ENCODE measurements at regions not wholly inside any gene's neighbourhood (a gene's known extent, or its start where the extent isn't known, plus 50 kb on each side); places are given as distances from the start of the nearest gene placed in this dataset.

GRCh38 chr4:4670869-4671268, 129.0 kb upstream of the STX18 start:
- H3K4me1 ChIP-seq (ENCODE audit: control insufficient read depth, insufficient read depth, low read length) = peaks cover 21% of the 10 kb centered on the region
- no peak for DNase-seq
- no peak overlapping the region for H3K27ac ChIP-seq (ENCODE audit: low read length)
- no peak overlapping the region for H3K4me3 ChIP-seq (ENCODE audit: low read length)
- H3K36me3 ChIP-seq (ENCODE audit: control insufficient read depth, insufficient read depth, low read length) = no peaks in the 10 kb centered on the region
- no CpG with 5 or more reads among the region's 5 CpGs for WGBS (ENCODE audit: insufficient coverage, low lambda C conversion rate)
- no peaks in the 10 kb centered on the region for H3K27me3 ChIP-seq (ENCODE audit: control insufficient read depth, insufficient read depth, low read length)
- peaks cover 3% of the 10 kb centered on the region for H3K9me3 ChIP-seq (ENCODE audit: control insufficient read depth, low read depth, low read length)

DNA sequence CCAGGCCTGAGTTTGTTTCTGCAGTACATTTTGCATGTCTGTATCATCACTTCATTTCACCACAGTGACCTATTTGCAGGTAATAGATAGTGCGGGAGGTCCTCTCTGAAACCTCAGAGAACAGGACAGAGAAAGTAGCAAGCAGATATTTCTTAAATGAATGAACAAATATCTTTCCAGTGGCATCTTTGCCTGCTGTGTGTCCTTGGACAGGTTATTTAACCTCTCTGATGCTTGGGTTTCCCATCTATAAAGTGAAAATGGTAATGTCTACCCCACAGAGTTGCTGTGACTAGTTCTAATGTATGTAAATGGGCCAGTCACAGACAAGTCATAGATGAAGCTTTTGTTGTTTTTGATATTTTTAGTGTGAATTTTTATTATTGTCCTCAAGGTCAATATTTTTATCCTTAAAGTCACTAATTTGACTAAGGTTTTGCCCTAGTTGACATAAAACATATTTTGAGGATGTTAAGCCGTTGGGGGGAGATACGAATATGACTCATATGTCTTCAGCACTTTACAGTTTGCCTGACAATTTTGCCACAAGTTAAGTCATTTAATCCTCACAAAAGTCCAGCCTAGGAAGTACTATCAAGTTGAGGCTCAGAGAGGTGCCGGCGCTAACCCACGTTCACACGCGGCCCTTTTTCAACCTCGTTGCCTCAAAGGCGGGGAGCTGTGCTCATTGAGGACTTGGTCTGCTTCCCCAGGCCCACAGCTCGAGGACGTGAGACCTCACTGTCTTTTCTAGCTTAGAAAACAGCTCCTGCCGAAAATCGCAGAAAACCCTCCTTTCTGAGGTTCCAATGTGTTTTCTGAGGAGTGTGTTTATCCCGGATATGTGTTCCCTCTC, 126.7 kb upstream of the STX18 start:
- peaks cover 21% of the 10 kb centered on the region for H3K4me1 ChIP-seq (ENCODE audit: control insufficient read depth, insufficient read depth, low read length)
- no peaks in the 10 kb centered on the region for H3K36me3 ChIP-seq (ENCODE audit: control insufficient read depth, insufficient read depth, low read length)
- H3K9me3 ChIP-seq (ENCODE audit: control insufficient read depth, low read depth, low read length) = peaks cover 3% of the 10 kb centered on the region
- no peak overlapping the region for H3K27ac ChIP-seq (ENCODE audit: low read length)
- WGBS (ENCODE audit: insufficient coverage, low lambda C conversion rate) = 86% methylated on average over 1 of the region's 15 CpGs
- H3K4me3 ChIP-seq (ENCODE audit: low read length) = no peak overlapping the region
- no peak for DNase-seq
- H3K27me3 ChIP-seq (ENCODE audit: control insufficient read depth, insufficient read depth, low read length) = no peaks in the 10 kb centered on the region

DNA sequence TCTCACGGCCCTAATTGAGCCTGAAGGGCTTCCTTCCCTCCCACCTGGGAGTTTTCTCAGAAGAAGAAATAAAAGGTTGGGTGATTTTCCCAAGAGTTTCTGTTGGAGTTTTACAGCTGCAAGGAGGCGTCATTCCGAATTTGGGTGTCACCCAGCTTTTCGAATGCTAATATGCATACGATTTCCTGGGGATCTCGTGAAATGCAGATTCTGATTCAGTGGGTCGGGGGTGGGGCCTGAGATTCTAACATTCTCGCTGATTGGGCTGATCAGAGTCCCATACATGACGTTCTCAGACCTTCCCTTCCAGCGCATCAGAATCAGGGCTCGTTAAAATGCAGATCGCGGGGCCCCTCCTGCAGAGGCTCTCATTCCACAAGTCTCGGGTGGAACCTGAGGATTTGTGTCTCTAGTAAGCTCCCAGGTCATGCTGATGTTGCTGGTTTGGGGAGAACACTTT, 125.8 kb upstream of the STX18 start:
- Histone ChIP-seq H3K27me3 (ENCODE audit: control insufficient read depth, insufficient read depth, low read length) (no peaks in the 10 kb centered on the region), H3K4me1 (ENCODE audit: control insufficient read depth, insufficient read depth, low read length) (peaks cover 16% of the 10 kb centered on the region), H3K9me3 (ENCODE audit: control insufficient read depth, low read depth, low read length) (no peaks in the 10 kb centered on the region), H3K36me3 (ENCODE audit: control insufficient read depth, insufficient read depth, low read length) (no peaks in the 10 kb centered on the region), H3K4me3 (ENCODE audit: low read length) (no peak overlapping the region), H3K27ac (ENCODE audit: low read length) (no peak overlapping the region)
- 60% methylated on average over 1 of the region's 14 CpGs for WGBS (ENCODE audit: insufficient coverage, low lambda C conversion rate)
- DNase-seq = no peak

GRCh38 chr4:4666693-4667621, 125.1 kb upstream of the STX18 start:
- no peak for DNase-seq

DNA sequence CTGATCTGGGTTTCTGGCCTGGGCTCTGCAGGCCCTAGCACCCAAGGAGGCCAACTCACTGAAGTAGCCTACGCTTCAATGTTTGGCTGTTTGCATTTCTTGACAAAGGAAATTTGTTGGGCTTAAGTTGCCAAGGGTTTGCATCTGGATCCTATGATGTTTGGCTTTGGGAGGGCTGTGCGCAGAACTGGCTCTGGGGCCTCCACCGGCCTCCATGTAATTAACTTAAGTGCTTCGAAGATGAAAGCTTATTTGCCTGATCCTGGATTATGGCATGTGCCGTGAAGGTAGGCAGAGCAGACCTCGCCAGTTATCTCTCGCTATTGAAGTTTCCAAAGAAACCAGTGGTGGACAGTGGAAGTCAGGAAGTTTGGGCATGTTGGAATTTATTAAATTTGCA, 124.3 kb upstream of the STX18 start:
- H3K27me3 ChIP-seq (ENCODE audit: control insufficient read depth, insufficient read depth, low read length) = no peaks in the 10 kb centered on the region
- no peak overlapping the region for H3K27ac ChIP-seq (ENCODE audit: low read length)
- no peak for DNase-seq
- no peaks in the 10 kb centered on the region for H3K36me3 ChIP-seq (ENCODE audit: control insufficient read depth, insufficient read depth, low read length)
- WGBS (ENCODE audit: insufficient coverage, low lambda C conversion rate) = no CpG with 5 or more reads among the region's 7 CpGs
- H3K4me1 ChIP-seq (ENCODE audit: control insufficient read depth, insufficient read depth, low read length) = peaks cover 5% of the 10 kb centered on the region
- H3K9me3 ChIP-seq (ENCODE audit: control insufficient read depth, low read depth, low read length) = no peaks in the 10 kb centered on the region
- H3K4me3 ChIP-seq (ENCODE audit: low read length) = no peak overlapping the region

More at GRCh38 chr4:4666693-4667621, 125.1 kb upstream of the STX18 start:
- no peaks in the 10 kb centered on the region for H3K27me3 ChIP-seq (ENCODE audit: control insufficient read depth, insufficient read depth, low read length)
- no peaks in the 10 kb centered on the region for H3K9me3 ChIP-seq (ENCODE audit: control insufficient read depth, low read depth, low read length)
- peaks cover 9% of the 10 kb centered on the region for H3K4me1 ChIP-seq (ENCODE audit: control insufficient read depth, insufficient read depth, low read length)
- no peak overlapping the region for H3K27ac ChIP-seq (ENCODE audit: low read length)
- H3K36me3 ChIP-seq (ENCODE audit: control insufficient read depth, insufficient read depth, low read length) = no peaks in the 10 kb centered on the region
- H3K4me3 ChIP-seq (ENCODE audit: low read length) = no peak overlapping the region
- no CpG with 5 or more reads among the region's 14 CpGs for WGBS (ENCODE audit: insufficient coverage, low lambda C conversion rate)

- H3K36me3 ChIP-seq (ENCODE audit: control insufficient read depth, insufficient read depth, low read length) = no peaks in the 10 kb centered on the region
- WGBS (ENCODE audit: insufficient coverage, low lambda C conversion rate) = no CpG with 5 or more reads among the region's 5 CpGs
- no peaks in the 10 kb centered on the region for H3K9me3 ChIP-seq (ENCODE audit: control insufficient read depth, low read depth, low read length)
- no peaks in the 10 kb centered on the region for H3K27me3 ChIP-seq (ENCODE audit: control insufficient read depth, insufficient read depth, low read length)
- H3K4me3 ChIP-seq (ENCODE audit: low read length) = no peak overlapping the region
- H3K4me1 ChIP-seq (ENCODE audit: control insufficient read depth, insufficient read depth, low read length) = no peaks in the 10 kb centered on the region
- H3K27ac ChIP-seq (ENCODE audit: low read length) = no peak overlapping the region
- no peak for DNase-seq
Measured at GRCh38 chr4:4664234-4664633, 122.4 kb upstream of the STX18 start.

GRCh38 chr4:4663028-4663427, 121.2 kb upstream of the STX18 start:
- 86% methylated on average over 5 of the region's 10 CpGs for WGBS (ENCODE audit: insufficient coverage, low lambda C conversion rate)
- Histone ChIP-seq H3K27ac (ENCODE audit: low read length) (no peak overlapping the region), H3K27me3 (ENCODE audit: control insufficient read depth, insufficient read depth, low read length) (no peaks in the 10 kb centered on the region), H3K36me3 (ENCODE audit: control insufficient read depth, insufficient read depth, low read length) (no peaks in the 10 kb centered on the region), H3K9me3 (ENCODE audit: control insufficient read depth, low read depth, low read length) (no peaks in the 10 kb centered on the region), H3K4me1 (ENCODE audit: control insufficient read depth, insufficient read depth, low read length) (no peaks in the 10 kb centered on the region), H3K4me3 (ENCODE audit: low read length) (no peak overlapping the region)
- no peak for DNase-seq

DNA sequence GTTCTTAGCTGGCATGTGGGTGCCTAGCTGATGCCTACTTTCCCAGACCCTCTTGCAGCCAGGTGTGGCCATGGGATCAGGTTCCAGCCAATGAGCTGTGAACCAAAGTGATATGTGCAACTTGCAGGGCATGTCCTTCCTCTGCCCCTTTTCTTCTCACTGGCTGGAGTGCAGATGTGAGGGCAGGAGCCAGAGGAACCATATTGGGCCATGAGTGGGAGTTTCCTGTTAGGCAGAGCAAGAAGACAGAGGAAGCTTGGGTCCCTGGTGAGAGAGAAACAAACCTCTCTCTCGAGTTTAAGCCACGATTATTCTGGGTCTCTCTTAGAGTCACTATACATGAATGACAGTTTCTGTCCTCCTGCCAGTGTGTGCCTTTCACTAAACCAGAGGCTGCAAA, 120.4 kb upstream of the STX18 start:
- no peaks in the 10 kb centered on the region for H3K4me1 ChIP-seq (ENCODE audit: control insufficient read depth, insufficient read depth, low read length)
- WGBS (ENCODE audit: insufficient coverage, low lambda C conversion rate) = no CpG with 5 or more reads among the region's 2 CpGs
- H3K27me3 ChIP-seq (ENCODE audit: control insufficient read depth, insufficient read depth, low read length) = no peaks in the 10 kb centered on the region
- H3K27ac ChIP-seq (ENCODE audit: low read length) = no peak overlapping the region
- no peaks in the 10 kb centered on the region for H3K9me3 ChIP-seq (ENCODE audit: control insufficient read depth, low read depth, low read length)
- DNase-seq = no peak
- no peaks in the 10 kb centered on the region for H3K36me3 ChIP-seq (ENCODE audit: control insufficient read depth, insufficient read depth, low read length)
- H3K4me3 ChIP-seq (ENCODE audit: low read length) = no peak overlapping the region

GRCh38 chr4:4659871-4660651, 118.2 kb upstream of the STX18 start:
- Histone ChIP-seq H3K9me3 (ENCODE audit: control insufficient read depth, low read depth, low read length) (no peaks in the 10 kb centered on the region), H3K4me3 (ENCODE audit: low read length) (no peak overlapping the region), H3K27me3 (ENCODE audit: control insufficient read depth, insufficient read depth, low read length) (no peaks in the 10 kb centered on the region), H3K4me1 (ENCODE audit: control insufficient read depth, insufficient read depth, low read length) (no peaks in the 10 kb centered on the region), H3K36me3 (ENCODE audit: control insufficient read depth, insufficient read depth, low read length) (no peaks in the 10 kb centered on the region), H3K27ac (ENCODE audit: low read length) (no peak overlapping the region)
- 86% methylated on average over 4 of the region's 11 CpGs for WGBS (ENCODE audit: insufficient coverage, low lambda C conversion rate)
- no peak for DNase-seq

- Histone ChIP-seq H3K9me3 (ENCODE audit: control insufficient read depth, low read depth, low read length) (no peaks in the 10 kb centered on the region), H3K36me3 (ENCODE audit: control insufficient read depth, insufficient read depth, low read length) (no peaks in the 10 kb centered on the region), H3K27ac (ENCODE audit: low read length) (no peak overlapping the region), H3K4me3 (ENCODE audit: low read length) (no peak overlapping the region), H3K27me3 (ENCODE audit: control insufficient read depth, insufficient read depth, low read length) (no peaks in the 10 kb centered on the region), H3K4me1 (ENCODE audit: control insufficient read depth, insufficient read depth, low read length) (no peaks in the 10 kb centered on the region)
- no peak for DNase-seq
- WGBS (ENCODE audit: insufficient coverage, low lambda C conversion rate) = no CpG with 5 or more reads among the region's 2 CpGs
Measured at GRCh38 chr4:4658052-4658451, 116.2 kb upstream of the STX18 start.

Data from large intestine (tissue), 3 donors.